Inferior parietal cortex (tissue), 1 donor: ENCODE measurements at regions not wholly inside any gene's neighbourhood (a gene's known extent, or its start where the extent isn't known, plus 50 kb on each side); places are given as distances from the start of the nearest gene placed in this dataset.

Experiments
- DNase-seq: peaks from one replicate; pipeline ENCODE4 v3.0.0-alpha.2; 2016; ENCODE audit errors: extremely low spot score

GRCh38 chr9:99582814-99583213 is 238.9 kb upstream of the NR4A3 start:
- no peak for DNase-seq

GRCh38 chr9:99588299-99588698 is 233.4 kb upstream of the NR4A3 start:
- no peak for DNase-seq

GRCh38 chr9:99588747-99589146 is 232.9 kb upstream of the NR4A3 start:
- DNase-seq, result no peak

GRCh38 chr9:99590410-99590809 is 231.3 kb upstream of the NR4A3 start:
- DNase-seq, result no peak

GRCh38 chr9:99590840-99591239 is 230.8 kb upstream of the NR4A3 start:
- DNase-seq, result no peak

GRCh38 chr9:99591770-99592169 is 229.9 kb upstream of the NR4A3 start:
- no peak for DNase-seq

GRCh38 chr9:99592834-99593574 is 228.7 kb upstream of the NR4A3 start:
- DNase-seq, result no peak

GRCh38 chr9:99593610-99594009 is 228.1 kb upstream of the NR4A3 start:
- no peak for DNase-seq

GRCh38 chr9:99594056-99594780 is 227.5 kb upstream of the NR4A3 start:
- DNase-seq, result no peak

- DNase-seq, result no peak
These were observed 225.9 kb upstream of the NR4A3 start for GRCh38 chr9:99595796-99596195.

- no peak for DNase-seq
These were observed 220.0 kb upstream of the NR4A3 start for GRCh38 chr9:99601571-99602111.

GRCh38 chr9:99602854-99603253 is 218.8 kb upstream of the NR4A3 start:
- no peak for DNase-seq

GRCh38 chr9:99605016-99605743 is 216.5 kb upstream of the NR4A3 start:
- DNase-seq, result no peak

- DNase-seq, result no peak
These were observed 215.4 kb upstream of the NR4A3 start for GRCh38 chr9:99606296-99606695.

- no peak for DNase-seq
These were observed 214.7 kb upstream of the NR4A3 start for GRCh38 chr9:99606957-99607356.

- DNase-seq, result no peak
These were observed 213.7 kb upstream of the NR4A3 start for GRCh38 chr9:99607842-99608448.

- no peak for DNase-seq
These were observed 207.3 kb upstream of the NR4A3 start for GRCh38 chr9:99614341-99614740.

- no peak for DNase-seq
These were observed 200.6 kb upstream of the NR4A3 start for GRCh38 chr9:99621040-99621439.

GRCh38 chr9:99622679-99623078 is 199.0 kb upstream of the NR4A3 start:
- no peak for DNase-seq

GRCh38 chr9:99623780-99624364 is 197.8 kb upstream of the NR4A3 start:
- no peak for DNase-seq

GRCh38 chr9:99624499-99625233 is 197.0 kb upstream of the NR4A3 start:
- DNase-seq, result no peak
